ENCODE measurements at regions not wholly inside any gene's neighbourhood (a gene's known extent, or its start where the extent isn't known, plus 50 kb on each side); places are given as distances from the start of the nearest gene placed in this dataset.

GRCh38 chr22:47769652-47770051 lies 1007.2 kb downstream of the TBC1D22A start:
- DNase-seq (ENCODE audit: low spot score) = no peak

GRCh38 chr22:47768027-47768426 lies 1005.6 kb downstream of the TBC1D22A start:
- DNase-seq (ENCODE audit: low spot score) = no peak

- no peak for DNase-seq (ENCODE audit: low spot score)
Measured at GRCh38 chr22:47767403-47767802, 1005.0 kb downstream of the TBC1D22A start.

GRCh38 chr22:47765757-47766156 lies 1003.3 kb downstream of the TBC1D22A start:
- DNase-seq (ENCODE audit: low spot score) = no peak

GRCh38 chr22:47762141-47762540 lies 999.7 kb downstream of the TBC1D22A start:
- no peak for DNase-seq (ENCODE audit: low spot score)

GRCh38 chr22:47759909-47760308 lies 997.5 kb downstream of the TBC1D22A start:
- no peak for DNase-seq (ENCODE audit: low spot score)

GRCh38 chr22:47757741-47758140 lies 995.3 kb downstream of the TBC1D22A start:
- no peak for DNase-seq (ENCODE audit: low spot score)

- DNase-seq (ENCODE audit: low spot score) = no peak
Measured at GRCh38 chr22:47750086-47750485, 987.6 kb downstream of the TBC1D22A start.

- no peak for DNase-seq (ENCODE audit: low spot score)
Measured at GRCh38 chr22:47748957-47749356, 986.5 kb downstream of the TBC1D22A start.

GRCh38 chr22:47748271-47748670 lies 985.8 kb downstream of the TBC1D22A start:
- no peak for DNase-seq (ENCODE audit: low spot score)

GRCh38 chr22:47740109-47740805 lies 977.8 kb downstream of the TBC1D22A start:
- no peak for DNase-seq (ENCODE audit: low spot score)

- no peak for DNase-seq (ENCODE audit: low spot score)
Measured at GRCh38 chr22:47739291-47740015, 977.0 kb downstream of the TBC1D22A start.

- no peak for DNase-seq (ENCODE audit: low spot score)
Measured at GRCh38 chr22:47738472-47739013, 976.1 kb downstream of the TBC1D22A start.

- no peak for DNase-seq (ENCODE audit: low spot score)
Measured at GRCh38 chr22:47736186-47737034, 974.0 kb downstream of the TBC1D22A start.

GRCh38 chr22:47734511-47734910 lies 972.1 kb downstream of the TBC1D22A start:
- DNase-seq (ENCODE audit: low spot score) = no peak

GRCh38 chr22:47727641-47728040 lies 965.2 kb downstream of the TBC1D22A start:
- DNase-seq (ENCODE audit: low spot score) = no peak

GRCh38 chr22:47724751-47725150 lies 962.3 kb downstream of the TBC1D22A start:
- DNase-seq (ENCODE audit: low spot score) = no peak

- DNase-seq (ENCODE audit: low spot score) = no peak
Measured at GRCh38 chr22:47724030-47724429, 961.6 kb downstream of the TBC1D22A start.

- no peak for DNase-seq (ENCODE audit: low spot score)
Measured at GRCh38 chr22:47718337-47718736, 955.9 kb downstream of the TBC1D22A start.

- no peak for DNase-seq (ENCODE audit: low spot score)
Measured at GRCh38 chr22:47716890-47717615, 954.6 kb downstream of the TBC1D22A start.

GRCh38 chr22:47715866-47716578 lies 953.6 kb downstream of the TBC1D22A start:
- DNase-seq (ENCODE audit: low spot score) = no peak

All from CD4-positive, alpha-beta T cell treated with Interleukin-2 at 100 ng/mL for 4 hours (primary cell).